ENCODE measurements at regions not wholly inside any gene's neighbourhood (a gene's known extent, or its start where the extent isn't known, plus 50 kb on each side); places are given as distances from the start of the nearest gene placed in this dataset.
A peak's percentile ranks its signal among the peaks of the same experiment; 100 is the strongest.

DNA sequence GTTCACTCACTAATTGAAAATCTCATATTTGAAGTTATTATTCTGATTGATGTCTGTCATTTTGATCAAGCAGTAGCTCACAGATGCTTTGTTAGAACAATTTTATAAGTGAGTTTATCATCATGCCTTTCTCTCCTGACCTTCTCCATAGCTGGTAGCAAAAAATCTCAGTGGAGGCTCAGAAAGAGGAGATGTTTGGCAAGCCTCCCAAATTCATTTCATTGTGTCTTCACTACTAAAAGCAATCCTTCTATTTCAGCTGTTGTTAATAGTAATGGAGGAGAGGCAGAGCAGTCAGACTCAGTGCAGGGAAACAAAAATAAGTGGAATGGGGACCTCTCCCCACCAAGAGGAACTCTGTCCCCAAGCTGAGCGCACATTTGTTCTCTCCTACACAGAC is 2127.8 kb upstream of the CELF4 start:
- Histone ChIP-seq H3K4me3 (ENCODE audit: low read length in 3 of 3) (no peak overlapping the region), H3K27me3 (ENCODE audit: control insufficient read depth, insufficient read depth, low read length) (no peaks in the 10 kb centered on the region), H3K36me3 (ENCODE audit: control insufficient read depth in 2 of 3, insufficient read depth in 3 of 3, low read length in 3 of 3) (no peaks in the 10 kb centered on the region), H3K4me1 (ENCODE audit: control insufficient read depth in 2 of 3, insufficient read depth in 2 of 3, low read depth in 1 of 3, low read length in 3 of 3) (no peaks in the 10 kb centered on the region), H3K27ac (ENCODE audit: low read depth in 2 of 2, low read length in 2 of 2) (no peak overlapping the region), H3K9me3 (ENCODE audit: control insufficient read depth in 2 of 3, insufficient read depth in 1 of 3, low read length in 3 of 3) (no peaks in the 10 kb centered on the region), H3K9ac (ENCODE audit: low read length in 3 of 3) (no peak overlapping the region)
- TF ChIP-seq, protein P1, sequence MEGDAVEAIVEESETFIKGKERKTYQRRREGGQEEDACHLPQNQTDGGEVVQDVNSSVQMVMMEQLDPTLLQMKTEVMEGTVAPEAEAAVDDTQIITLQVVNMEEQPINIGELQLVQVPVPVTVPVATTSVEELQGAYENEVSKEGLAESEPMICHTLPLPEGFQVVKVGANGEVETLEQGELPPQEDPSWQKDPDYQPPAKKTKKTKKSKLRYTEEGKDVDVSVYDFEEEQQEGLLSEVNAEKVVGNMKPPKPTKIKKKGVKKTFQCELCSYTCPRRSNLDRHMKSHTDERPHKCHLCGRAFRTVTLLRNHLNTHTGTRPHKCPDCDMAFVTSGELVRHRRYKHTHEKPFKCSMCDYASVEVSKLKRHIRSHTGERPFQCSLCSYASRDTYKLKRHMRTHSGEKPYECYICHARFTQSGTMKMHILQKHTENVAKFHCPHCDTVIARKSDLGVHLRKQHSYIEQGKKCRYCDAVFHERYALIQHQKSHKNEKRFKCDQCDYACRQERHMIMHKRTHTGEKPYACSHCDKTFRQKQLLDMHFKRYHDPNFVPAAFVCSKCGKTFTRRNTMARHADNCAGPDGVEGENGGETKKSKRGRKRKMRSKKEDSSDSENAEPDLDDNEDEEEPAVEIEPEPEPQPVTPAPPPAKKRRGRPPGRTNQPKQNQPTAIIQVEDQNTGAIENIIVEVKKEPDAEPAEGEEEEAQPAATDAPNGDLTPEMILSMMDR (IDR thresholded peaks at IDR 0.05; ENCODE audit: borderline replicate concordance, extremely low read depth, insufficient read depth): no peak
- intact Hi-C loops (cut with DNase I): no loop called here
- FAIRE-seq (no peak), DNase-seq (no peak)

DNA sequence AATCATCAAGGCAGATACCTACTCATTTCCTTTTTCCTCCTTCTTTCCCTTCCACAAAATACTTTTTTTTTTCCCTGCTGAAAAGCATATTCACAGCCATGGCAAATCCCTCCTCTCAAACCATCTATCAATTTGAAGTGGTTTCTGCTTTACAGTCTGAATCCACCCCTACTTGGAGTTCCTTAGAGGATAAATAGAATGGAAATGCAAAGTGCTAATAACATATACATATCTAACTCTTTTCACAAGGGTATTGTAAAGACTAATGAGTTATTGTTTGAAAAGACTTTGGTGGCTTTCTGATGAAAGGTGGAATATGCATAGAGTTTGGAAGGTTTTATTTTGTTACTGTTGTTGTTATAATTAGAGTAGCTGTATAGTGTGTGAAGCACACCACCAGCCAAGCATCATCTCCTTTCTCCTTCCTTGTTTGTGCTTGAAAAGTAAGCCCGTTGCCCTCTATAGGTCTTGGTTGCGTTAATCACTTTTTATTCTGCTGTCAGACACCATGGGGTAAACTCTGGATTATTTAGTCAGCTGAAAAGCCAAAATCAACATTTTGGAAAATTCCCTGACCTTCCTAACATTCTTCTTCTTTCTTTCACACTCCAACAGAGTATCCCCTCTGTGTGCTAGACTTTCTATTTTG is 2126.9 kb upstream of the CELF4 start:
- peak in 3 of 5 donors; percentile 25 to 80 (median 78) for DNase-seq

DNA sequence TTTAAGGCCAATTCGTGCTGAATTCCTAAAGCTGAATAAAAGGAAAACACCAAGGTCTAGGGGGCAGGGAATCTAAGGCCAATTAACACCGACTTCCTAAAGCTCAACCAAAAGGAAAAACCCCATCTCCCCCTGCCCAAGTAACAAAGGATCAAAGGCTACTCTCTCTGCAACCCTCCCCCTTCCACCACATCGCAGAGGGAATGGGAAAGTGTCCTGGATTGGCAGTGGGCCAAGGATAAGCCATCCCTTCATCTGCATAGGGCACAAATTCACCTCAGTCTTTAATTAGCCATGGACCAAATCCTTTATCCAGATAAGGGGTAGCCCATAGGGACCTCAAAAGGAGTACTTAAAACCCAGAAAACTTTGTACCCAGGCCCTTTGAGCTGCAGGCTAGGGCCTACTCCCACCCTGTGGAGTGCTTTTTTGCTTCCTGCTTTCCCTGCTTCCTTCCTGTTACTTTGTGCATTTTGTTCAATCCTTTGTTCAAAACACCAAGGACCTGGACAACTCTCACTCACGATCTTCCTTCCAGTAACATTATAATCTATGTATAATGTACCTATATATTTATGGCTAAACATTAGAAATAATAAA is 2119.8 kb upstream of the CELF4 start:
- intact Hi-C loops (cut with DNase I): no loop called here

More for the DNA sequence above, 2126.9 kb upstream of the CELF4 start:
- no peaks in the 10 kb centered on the region for H3K4me1 ChIP-seq (ENCODE audit: control insufficient read depth in 2 of 3, insufficient read depth in 2 of 3, low read depth in 1 of 3, low read length in 3 of 3)
- H3K9ac ChIP-seq (ENCODE audit: low read length in 3 of 3): no peak overlapping the region
- no peaks in the 10 kb centered on the region for H3K27me3 ChIP-seq (ENCODE audit: control insufficient read depth, insufficient read depth, low read length)
- FAIRE-seq: no peak
- no peak overlapping the region for H3K4me3 ChIP-seq (ENCODE audit: low read length in 3 of 3)
- no peaks in the 10 kb centered on the region for H3K36me3 ChIP-seq (ENCODE audit: control insufficient read depth in 2 of 3, insufficient read depth in 3 of 3, low read length in 3 of 3)
- H3K27ac ChIP-seq (ENCODE audit: low read depth in 2 of 2, low read length in 2 of 2): no peak overlapping the region
- intact Hi-C loops (cut with DNase I): no loop called here
- TF ChIP-seq, protein P1 (IDR thresholded peaks at IDR 0.05; ENCODE audit: borderline replicate concordance, extremely low read depth, insufficient read depth): no peak
- H3K9me3 ChIP-seq (ENCODE audit: control insufficient read depth in 2 of 3, insufficient read depth in 1 of 3, low read length in 3 of 3): no peaks in the 10 kb centered on the region

More for the DNA sequence above, 2119.8 kb upstream of the CELF4 start:
- TF ChIP-seq, protein P1 (IDR thresholded peaks at IDR 0.05; ENCODE audit: borderline replicate concordance, extremely low read depth, insufficient read depth): no peak
- H3K27ac ChIP-seq (ENCODE audit: low read depth in 2 of 2, low read length in 2 of 2): no peak overlapping the region
- no peak overlapping the region for H3K4me3 ChIP-seq (ENCODE audit: low read length in 3 of 3)
- H3K4me1 ChIP-seq (ENCODE audit: control insufficient read depth in 2 of 3, insufficient read depth in 2 of 3, low read depth in 1 of 3, low read length in 3 of 3): no peaks in the 10 kb centered on the region
- FAIRE-seq (no peak), DNase-seq (no peak)
- H3K36me3 ChIP-seq (ENCODE audit: control insufficient read depth in 2 of 3, insufficient read depth in 3 of 3, low read length in 3 of 3): no peaks in the 10 kb centered on the region
- no peaks in the 10 kb centered on the region for H3K27me3 ChIP-seq (ENCODE audit: control insufficient read depth, insufficient read depth, low read length)
- H3K9ac ChIP-seq (ENCODE audit: low read length in 3 of 3): no peak overlapping the region
- H3K9me3 ChIP-seq (ENCODE audit: control insufficient read depth in 2 of 3, insufficient read depth in 1 of 3, low read length in 3 of 3): no peaks in the 10 kb centered on the region
